ENCODE measurements at regions not wholly inside any gene's neighbourhood (a gene's known extent, or its start where the extent isn't known, plus 50 kb on each side); places are given as distances from the start of the nearest gene placed in this dataset.

- POLR2A ChIA-PET, result no interaction called here
Measured at GRCh38 chr9:3733039-3733408, 207.2 kb upstream of the RFX3 start.

DNA sequence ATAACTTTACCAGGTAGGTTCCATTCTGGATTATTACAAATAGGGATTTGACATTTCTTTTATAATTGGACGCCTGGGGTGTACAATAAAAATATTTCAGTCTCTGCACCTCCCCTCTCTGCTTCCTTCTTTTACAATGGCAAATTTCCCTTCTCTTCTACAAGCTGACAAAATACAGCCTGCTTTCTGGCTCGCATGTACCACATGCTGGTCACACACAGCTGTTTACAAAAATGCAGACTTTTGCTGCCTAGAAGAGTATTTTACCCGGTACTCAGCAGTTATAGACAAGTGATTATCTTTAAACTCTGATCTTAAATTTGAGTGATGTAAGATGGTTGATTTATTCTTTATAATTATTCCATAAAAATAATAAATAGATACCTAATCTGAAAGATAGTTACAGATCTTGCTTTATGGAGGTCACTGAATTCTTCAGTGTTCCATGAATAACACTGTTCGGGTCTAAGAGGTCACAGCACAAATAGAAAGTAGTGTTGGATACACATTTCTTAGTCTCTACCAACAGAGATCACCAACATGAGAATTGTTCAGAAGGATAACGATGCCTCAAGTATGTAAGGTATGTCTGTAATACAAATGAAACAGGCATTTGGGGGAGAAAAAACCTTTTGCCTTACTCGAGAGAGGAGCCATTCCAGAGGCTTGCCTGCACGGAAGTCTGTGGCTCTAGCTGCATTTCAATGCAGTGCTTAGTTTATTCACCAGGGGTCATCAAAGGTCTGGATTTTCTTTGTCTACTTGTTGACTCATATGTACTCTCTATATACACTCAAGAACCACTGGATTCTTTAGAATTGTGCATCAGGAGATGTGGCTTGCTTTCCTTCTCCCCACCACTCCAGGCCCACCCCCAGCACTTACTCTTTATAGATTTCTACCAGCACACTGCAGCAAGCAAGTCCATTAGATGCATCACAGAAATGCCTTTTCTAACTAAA, 206.6 kb upstream of the RFX3 start:
- CTCF ChIA-PET, result interaction anchor here (1.7 kb wide), 1 partner anchor 16 kb away, joined by 5 read pairs; no protein-coding TSS in a partner anchor
- POLR2A ChIA-PET, result interaction anchor here (0.7 kb wide), 1 partner anchor 606 kb away, joined by 3 read pairs; no protein-coding TSS in a partner anchor

More at GRCh38 chr9:3733039-3733408, 207.2 kb upstream of the RFX3 start:
- CTCF ChIA-PET, result interaction anchor here (1.7 kb wide), 1 partner anchor 15 kb away, joined by 5 read pairs; no protein-coding TSS in a partner anchor

DNA sequence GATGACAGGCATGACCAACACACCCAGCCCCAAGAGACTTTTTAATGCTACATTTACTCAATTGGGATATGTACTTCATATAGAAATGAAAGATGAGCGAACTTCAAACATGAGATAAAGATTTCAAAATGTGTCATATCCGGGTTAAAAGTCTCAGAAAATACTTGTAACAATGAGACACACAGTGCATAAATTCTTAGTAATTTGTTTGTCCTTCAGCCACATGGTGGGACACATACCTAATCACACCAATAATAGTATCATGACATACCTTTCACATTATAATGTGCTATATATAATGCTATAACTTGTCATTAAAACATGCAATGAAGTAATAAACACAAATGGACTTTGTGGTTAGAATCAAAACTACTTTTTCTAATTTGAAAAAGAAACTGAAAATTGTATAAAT, 204.7 kb upstream of the RFX3 start:
- ChIA-PET CTCF (no interaction called here), POLR2A (no interaction called here)

- ChIA-PET POLR2A (no interaction called here), CTCF (no interaction called here)
Measured at GRCh38 chr9:3721096-3721495, 195.3 kb upstream of the RFX3 start.

DNA sequence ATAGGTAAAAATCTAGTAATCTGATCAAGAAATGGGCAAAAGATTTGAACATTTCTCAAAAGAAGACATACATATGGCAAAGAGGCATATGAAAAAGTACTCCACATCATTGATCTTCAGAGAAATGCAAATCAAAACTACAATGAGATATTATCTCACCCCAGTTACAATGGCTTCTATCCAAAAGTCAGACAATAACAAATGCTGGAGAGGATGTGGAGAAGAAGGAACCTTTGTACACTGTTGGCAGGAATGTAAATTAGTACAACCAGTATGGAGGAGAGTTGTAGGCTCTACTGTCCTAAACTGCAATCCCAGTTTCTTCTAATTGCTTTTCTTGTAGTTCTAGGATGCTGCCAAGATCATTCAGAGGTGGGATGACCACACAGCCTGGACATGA, 193.5 kb upstream of the RFX3 start:
- ChIA-PET CTCF (no interaction called here), POLR2A (no interaction called here)

- POLR2A ChIA-PET, result no interaction called here
- CTCF ChIA-PET, result no interaction called here
Measured at GRCh38 chr9:3716415-3716814, 190.6 kb upstream of the RFX3 start.

- POLR2A ChIA-PET, result no interaction called here
- CTCF ChIA-PET, result interaction anchor here (0.7 kb wide), 1 partner anchor 376 kb away, joined by 8 read pairs; no protein-coding TSS in a partner anchor
Measured at GRCh38 chr9:3708751-3709150, 182.9 kb upstream of the RFX3 start.

- ChIA-PET CTCF (no interaction called here), POLR2A (no interaction called here)
Measured at GRCh38 chr9:3704890-3705289, 179.1 kb upstream of the RFX3 start.

GRCh38 chr9:3700772-3701171, 175.0 kb upstream of the RFX3 start:
- ChIA-PET POLR2A (no interaction called here), CTCF (no interaction called here)

DNA sequence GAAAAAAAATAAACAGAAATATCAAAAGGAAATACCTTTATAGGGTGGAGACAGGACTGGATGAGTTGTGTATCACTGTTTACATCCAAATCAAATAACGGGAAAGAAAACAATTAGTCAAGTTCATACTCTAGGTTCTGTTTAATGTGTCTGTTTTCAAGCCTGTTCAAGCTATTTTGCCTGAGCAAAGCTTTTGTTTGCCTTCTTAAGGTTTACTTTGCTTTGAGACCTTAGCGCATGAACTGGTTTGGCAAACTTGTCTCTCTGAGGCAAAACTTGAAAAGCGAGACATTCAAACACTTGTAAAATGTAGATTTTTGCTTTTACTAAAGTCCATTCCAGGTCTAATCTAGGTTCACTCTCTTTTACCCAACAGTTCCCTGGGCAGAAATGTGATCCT, 174.1 kb upstream of the RFX3 start:
- ChIA-PET POLR2A (no interaction called here), CTCF (no interaction called here)

DNA sequence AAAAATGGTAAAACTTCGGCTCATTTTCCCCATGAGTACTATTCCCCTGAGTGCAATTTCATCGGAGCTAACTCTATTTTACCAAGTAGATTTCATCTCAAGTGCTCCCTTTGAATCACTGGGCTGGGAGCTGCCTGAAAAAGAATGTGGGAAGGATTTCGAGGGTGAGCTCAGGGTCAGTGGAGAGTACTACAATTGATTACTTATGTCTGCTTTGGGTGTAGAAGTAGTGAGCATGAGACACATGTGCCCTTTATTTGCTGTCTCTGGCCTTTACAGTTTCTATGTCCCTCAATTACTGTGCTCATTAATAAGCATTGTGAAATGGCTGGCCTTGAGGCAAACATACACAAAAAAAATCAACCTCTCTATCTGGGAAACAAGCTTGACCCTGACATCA, 172.7 kb upstream of the RFX3 start:
- POLR2A ChIA-PET, result no interaction called here
- CTCF ChIA-PET, result interaction anchor here (0.6 kb wide), 1 partner anchor 35 kb away, joined by 3 read pairs; no protein-coding TSS in a partner anchor

GRCh38 chr9:3698076-3698475, 172.3 kb upstream of the RFX3 start:
- POLR2A ChIA-PET, result no interaction called here

DNA sequence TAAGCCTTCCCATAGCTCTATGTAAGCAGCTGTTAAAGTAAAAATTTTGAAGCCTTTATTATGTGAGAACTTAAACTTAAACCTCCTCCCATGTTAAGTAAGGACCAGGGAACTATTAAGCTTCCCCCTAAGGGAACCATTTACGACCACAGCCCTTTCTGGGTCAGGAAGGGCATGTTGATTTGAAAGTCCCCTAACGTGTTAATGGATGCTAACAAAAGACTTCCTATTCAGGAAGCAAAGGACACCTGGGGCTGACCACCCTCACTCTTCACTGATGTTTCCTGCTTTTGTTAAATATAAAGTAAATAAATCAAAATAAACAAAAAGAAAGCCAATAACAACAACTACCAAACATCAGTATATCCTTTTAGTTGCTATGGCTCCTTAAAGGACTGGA, 170.6 kb upstream of the RFX3 start:
- CTCF ChIA-PET, result no interaction called here

More at GRCh38 chr9:3698076-3698475, 172.3 kb upstream of the RFX3 start:
- CTCF ChIA-PET, result no interaction called here

DNA sequence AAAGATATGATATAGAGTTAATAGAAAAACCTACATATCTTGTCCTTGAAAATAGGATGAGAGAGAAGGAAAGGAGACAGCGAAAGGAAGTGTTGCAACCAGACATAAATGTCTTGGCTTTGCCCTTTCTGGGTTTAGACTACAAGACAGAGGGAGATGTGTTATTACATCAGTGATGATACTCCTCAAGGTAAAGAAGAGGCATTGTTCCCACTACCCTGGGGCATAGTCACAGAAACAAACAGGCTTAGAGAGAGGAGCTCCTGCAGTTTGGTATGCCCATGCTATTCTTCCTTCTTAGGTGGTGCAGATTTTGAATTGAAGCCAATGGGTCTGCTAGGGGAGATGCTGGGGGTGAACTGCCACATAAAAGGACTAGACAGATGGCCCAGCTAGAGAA, 166.8 kb upstream of the RFX3 start:
- CTCF ChIA-PET, result interaction anchor here (0.7 kb wide), 1 partner anchor 405 kb away, joined by 3 read pairs; no protein-coding TSS in a partner anchor
- POLR2A ChIA-PET, result no interaction called here

More for the DNA sequence above, 170.6 kb upstream of the RFX3 start:
- POLR2A ChIA-PET, result no interaction called here

DNA sequence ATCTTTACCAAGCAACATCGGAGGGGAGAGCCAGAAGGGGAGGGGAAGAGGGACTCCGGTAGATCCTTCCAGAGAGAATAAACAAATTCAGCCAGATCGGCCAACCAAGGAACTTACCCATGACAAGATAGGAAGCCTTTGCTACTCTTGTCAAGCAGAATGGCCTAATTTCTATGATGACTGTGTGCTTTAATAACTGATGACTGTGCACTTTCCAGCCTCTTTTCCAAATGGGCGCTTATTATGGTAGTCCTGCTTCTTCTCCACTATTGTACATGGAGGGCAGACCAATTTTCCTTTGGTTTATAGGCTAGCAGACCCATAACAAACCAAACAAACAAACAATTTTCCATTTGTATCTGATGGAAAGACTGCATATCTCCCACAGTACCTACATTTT, 163.8 kb upstream of the RFX3 start:
- ChIA-PET POLR2A (no interaction called here), CTCF (no interaction called here)

DNA sequence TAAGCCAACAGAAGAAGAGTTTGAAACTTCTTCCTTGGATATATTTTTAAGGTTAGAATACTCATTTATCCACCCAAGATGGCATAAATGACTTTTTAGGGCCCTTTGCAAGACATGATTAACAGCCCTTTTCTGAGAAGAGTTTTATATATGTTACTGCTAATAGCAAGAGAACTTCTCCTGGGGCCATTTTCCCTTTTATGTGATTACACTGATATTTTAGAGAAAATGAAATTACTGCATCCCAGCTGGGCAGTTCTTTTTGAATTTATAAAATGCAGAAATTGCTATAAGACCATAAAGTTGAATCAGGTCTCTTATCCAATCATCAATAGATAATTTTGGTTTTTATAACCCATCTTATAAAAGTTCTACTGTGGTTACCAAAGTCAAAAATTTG, 161.3 kb upstream of the RFX3 start:
- CTCF ChIA-PET, result no interaction called here
- POLR2A ChIA-PET, result no interaction called here

GRCh38 chr9:3682186-3682585, 156.4 kb upstream of the RFX3 start:
- ChIA-PET CTCF (no interaction called here), POLR2A (no interaction called here)

- POLR2A ChIA-PET, result no interaction called here
- CTCF ChIA-PET, result no interaction called here
Measured at GRCh38 chr9:3677541-3677940, 151.7 kb upstream of the RFX3 start.

GRCh38 chr9:3676766-3677165, 151.0 kb upstream of the RFX3 start:
- ChIA-PET POLR2A (no interaction called here), CTCF (no interaction called here)

DNA sequence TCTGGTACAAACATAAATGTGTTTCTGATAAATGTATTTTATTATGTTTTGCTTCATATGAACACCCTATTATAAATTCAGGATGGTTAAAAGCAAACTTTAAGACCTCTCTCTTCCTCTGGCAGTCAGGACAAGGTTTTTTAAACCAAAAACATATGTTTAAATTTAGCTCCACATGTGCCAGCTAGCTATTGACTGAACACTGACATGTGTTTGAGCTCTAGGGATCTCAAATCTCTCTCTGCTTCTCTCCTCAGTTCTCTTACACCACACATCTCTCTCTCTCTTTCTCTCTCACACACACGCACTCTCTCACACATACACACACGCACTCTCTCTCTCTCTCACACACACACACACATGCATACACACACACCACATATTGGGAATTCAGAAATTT, 150.1 kb upstream of the RFX3 start:
- POLR2A ChIA-PET, result no interaction called here
- CTCF ChIA-PET, result no interaction called here

GRCh38 chr9:3674561-3674960, 148.8 kb upstream of the RFX3 start:
- POLR2A ChIA-PET, result no interaction called here
- CTCF ChIA-PET, result no interaction called here

- CTCF ChIA-PET, result no interaction called here
- POLR2A ChIA-PET, result no interaction called here
Measured at GRCh38 chr9:3672399-3672798, 146.6 kb upstream of the RFX3 start.

Measured in activated CD8-positive, alpha-beta memory T cell treated with anti-CD3 and anti-CD28 coated beads for 36 hours (primary cell).